BLaER1 treated with 17β-estradiol and CSF1 and Interleukin-3, amounts not matched to agents 10 nM and 100 nM (cell line): ENCODE measurements at regions not wholly inside any gene's neighbourhood (a gene's known extent, or its start where the extent isn't known, plus 50 kb on each side); places are given as distances from the start of the nearest gene placed in this dataset.
"Not testable (repeated sequence)": the region's sequence is repeated elsewhere in the genome, so short reads cannot be mapped to it uniquely, and the experiment has no call there.

Experiments used
- H3K27ac ChIP-seq, 11 experiments: shearing (Covaris generic); formaldehyde crosslinking; 2 replicates each; pipeline ENCODE4 v1.8.1; 2022
- H3K27me3 ChIP-seq, 11 experiments: shearing (Covaris generic); formaldehyde crosslinking; 2 replicates each; pipeline ENCODE4 v1.8.1; 2022
- H3K36me3 ChIP-seq, 11 experiments: shearing (Covaris generic); formaldehyde crosslinking; 2 replicates each; pipeline ENCODE4 v1.8.1; 2022
- H3K4me1 ChIP-seq, 10 experiments: shearing (Covaris generic); formaldehyde crosslinking; 2 replicates each; pipeline ENCODE4 v1.8.1; 2022
- H3K4me2 ChIP-seq, 11 experiments: shearing (Covaris generic); formaldehyde crosslinking; 2 replicates each; pipeline ENCODE4 v1.8.1; 2022
- H3K4me3 ChIP-seq, 10 experiments: shearing (Covaris generic); formaldehyde crosslinking; 2 replicates each; pipeline ENCODE4 v1.8.1; 2022
- H3K9ac ChIP-seq, 11 experiments: shearing (Covaris generic); formaldehyde crosslinking; 2 replicates each; pipeline ENCODE4 v1.8.1; 2022
- H3K9me3 ChIP-seq, 11 experiments: shearing (Covaris generic); formaldehyde crosslinking; replicated peaks in 1 of 11; 2 replicates each; pipeline ENCODE4 v1.8.1; 2022
- H4K20me1 ChIP-seq, 11 experiments: shearing (Covaris generic); formaldehyde crosslinking; 2 replicates each; pipeline ENCODE4 v1.8.1; 2022
- Cebpa-rat ChIP-seq, 11 experiments: shearing (Covaris generic); IDR thresholded peaks; 2 replicates each; pipeline ENCODE4 v1.8.1; 2022

- Histone ChIP-seq H3K4me3 (no peak overlapping the region), H3K9me3 (no peaks in the 10 kb centered on the region), H4K20me1 (no peaks in the 10 kb centered on the region)
Observed at GRCh38 chr9:97179616-97180015, 127.8 kb upstream of the CCDC180 start.

GRCh38 chr9:97176206-97176605 is 131.3 kb upstream of the CCDC180 start:
- no peak overlapping the region for H3K4me2 ChIP-seq
- H3K27me3 ChIP-seq: no peaks in the 10 kb centered on the region
- TF ChIP-seq Cebpa-rat (IDR thresholded peaks at IDR 0.05): no peak
- H3K9ac ChIP-seq: no peak overlapping the region
- H3K4me1 ChIP-seq: peaks cover 0 to 9% (median 0%) of the 10 kb centered on the region in 10 experiments; a peak in 6 of 20 replicates
- no peaks in the 10 kb centered on the region for H4K20me1 ChIP-seq
- H3K4me3 ChIP-seq: no peak overlapping the region
- H3K36me3 ChIP-seq: no peaks in the 10 kb centered on the region
- H3K27ac ChIP-seq: no peak overlapping the region
- peaks cover 0 to 10% (median 6%) of the 10 kb centered on the region in 11 experiments; a peak in 9 of 22 replicates for H3K9me3 ChIP-seq

More at GRCh38 chr9:97179616-97180015, 127.8 kb upstream of the CCDC180 start:
- Histone ChIP-seq H3K27ac (no peak overlapping the region), H3K4me1 (peaks cover 0 to 9% (median 0%) of the 10 kb centered on the region in 10 experiments; a peak in 6 of 20 replicates), H3K36me3 (no peaks in the 10 kb centered on the region), H3K4me2 (peak overlapping the region in 3 of 11 experiments; percentile 4 to 48 (median 43); a peak in 4 of 22 replicates), H3K27me3 (no peaks in the 10 kb centered on the region), H3K9ac (no peak overlapping the region)
- no peak for TF ChIP-seq Cebpa-rat (IDR thresholded peaks at IDR 0.05)

- not testable (repeated sequence) for H3K9me3 ChIP-seq, H3K27me3 ChIP-seq, H3K9ac ChIP-seq, H4K20me1 ChIP-seq, H3K4me3 ChIP-seq, H3K36me3 ChIP-seq
- Histone ChIP-seq H3K4me1 (peaks cover 0 to 23% (median 10%) of the 10 kb centered on the region in 10 experiments; a peak in 12 of 20 replicates), H3K27ac (peak overlapping the region in 3 of 11 experiments; percentile 9 to 50 (median 45); a peak in 2 of 22 replicates), H3K4me2 (peak overlapping the region in 9 of 11 experiments; percentile 1 to 40 (median 19); a peak in 8 of 22 replicates)
Observed at GRCh38 chr9:97168174-97168573, 129.2 kb upstream of the CTSV start.

GRCh38 chr9:97166496-97167138 is 127.7 kb upstream of the CTSV start:
- not testable (repeated sequence) for H3K9me3 ChIP-seq, H3K27me3 ChIP-seq, H3K36me3 ChIP-seq, H3K4me3 ChIP-seq, H3K27ac ChIP-seq, H4K20me1 ChIP-seq, H3K9ac ChIP-seq
- peaks cover 0 to 23% (median 10%) of the 10 kb centered on the region in 10 experiments; a peak in 12 of 20 replicates for H3K4me1 ChIP-seq
- peak overlapping the region in 3 of 11 experiments; percentile 9 to 61 (median 47); a peak in 4 of 22 replicates for H3K4me2 ChIP-seq

- Histone ChIP-seq H3K27me3 (no peaks in the 10 kb centered on the region), H3K4me2 (no peak overlapping the region), H3K27ac (no peak overlapping the region), H3K9me3 (no peaks in the 10 kb centered on the region), H3K4me1 (peaks cover 0 to 16% (median 0%) of the 10 kb centered on the region in 10 experiments; a peak in 6 of 20 replicates), H3K36me3 (no peaks in the 10 kb centered on the region), H3K9ac (no peak overlapping the region), H4K20me1 (no peaks in the 10 kb centered on the region), H3K4me3 (no peak overlapping the region)
- TF ChIP-seq Cebpa-rat (IDR thresholded peaks at IDR 0.05): no peak
Observed at GRCh38 chr9:97160255-97160654, 121.3 kb upstream of the CTSV start.

GRCh38 chr9:97158722-97159121 is 119.8 kb upstream of the CTSV start:
- peaks cover 0 to 16% (median 0%) of the 10 kb centered on the region in 10 experiments; a peak in 6 of 20 replicates for H3K4me1 ChIP-seq
- H3K9me3 ChIP-seq, H3K36me3 ChIP-seq, H3K4me3 ChIP-seq, H3K4me2 ChIP-seq, H4K20me1 ChIP-seq, H3K27me3 ChIP-seq, H3K27ac ChIP-seq, H3K9ac ChIP-seq: not testable (repeated sequence)

GRCh38 chr9:97155441-97155840 is 116.5 kb upstream of the CTSV start:
- not testable (repeated sequence) for H3K9ac ChIP-seq, H3K36me3 ChIP-seq

GRCh38 chr9:97153967-97154366 is 115.0 kb upstream of the CTSV start:
- Histone ChIP-seq H3K27ac (no peak overlapping the region), H4K20me1 (no peaks in the 10 kb centered on the region), H3K27me3 (no peaks in the 10 kb centered on the region), H3K9me3 (no peaks in the 10 kb centered on the region), H3K4me3 (no peak overlapping the region), H3K36me3 (no peaks in the 10 kb centered on the region), H3K4me1 (peaks cover 0 to under 1% (median 0%) of the 10 kb centered on the region in 10 experiments; a peak in 3 of 20 replicates), H3K9ac (no peak overlapping the region), H3K4me2 (no peak overlapping the region)
- TF ChIP-seq Cebpa-rat (IDR thresholded peaks at IDR 0.05): no peak

More at GRCh38 chr9:97155441-97155840, 116.5 kb upstream of the CTSV start:
- not testable (repeated sequence) for H4K20me1 ChIP-seq, H3K27ac ChIP-seq, H3K9me3 ChIP-seq, H3K4me2 ChIP-seq, H3K27me3 ChIP-seq, H3K4me3 ChIP-seq
- peaks cover 0 to 16% (median 0%) of the 10 kb centered on the region in 10 experiments; a peak in 6 of 20 replicates for H3K4me1 ChIP-seq

- H3K4me1 ChIP-seq, H3K27me3 ChIP-seq, H3K9me3 ChIP-seq, H3K4me3 ChIP-seq, H3K36me3 ChIP-seq, H3K9ac ChIP-seq, H3K4me2 ChIP-seq, H4K20me1 ChIP-seq, H3K27ac ChIP-seq: not testable (repeated sequence)
Observed at GRCh38 chr9:97153160-97153559, 114.2 kb upstream of the CTSV start.

- not testable (repeated sequence) for H3K4me3 ChIP-seq, H3K4me2 ChIP-seq, H3K9ac ChIP-seq, H3K9me3 ChIP-seq, H3K36me3 ChIP-seq, H3K27me3 ChIP-seq, H4K20me1 ChIP-seq, H3K27ac ChIP-seq, H3K4me1 ChIP-seq
Observed at GRCh38 chr9:97150471-97150870, 111.5 kb upstream of the CTSV start.

GRCh38 chr9:97148428-97148827 is 109.5 kb upstream of the CTSV start:
- not testable (repeated sequence) for H3K9ac ChIP-seq, H3K4me3 ChIP-seq, H3K36me3 ChIP-seq, H3K4me2 ChIP-seq, H3K27me3 ChIP-seq, H3K9me3 ChIP-seq, H3K27ac ChIP-seq, H4K20me1 ChIP-seq
- H3K4me1 ChIP-seq: peaks cover 0 to 17% (median 3%) of the 10 kb centered on the region in 10 experiments; a peak in 8 of 20 replicates

- Histone ChIP-seq H3K27ac (peak overlapping the region in 4 of 11 experiments; percentile 21 to 56 (median 45); a peak in 6 of 22 replicates), H3K4me2 (peak overlapping the region in 5 of 11 experiments; percentile 32 to 59 (median 43); a peak in 8 of 22 replicates), H3K4me1 (peaks cover 0 to 17% (median 3%) of the 10 kb centered on the region in 10 experiments; a peak in 8 of 20 replicates)
- not testable (repeated sequence) for H4K20me1 ChIP-seq, H3K36me3 ChIP-seq, H3K4me3 ChIP-seq, H3K27me3 ChIP-seq, H3K9ac ChIP-seq, H3K9me3 ChIP-seq
Observed at GRCh38 chr9:97145680-97146079, 106.7 kb upstream of the CTSV start.
